Kidney epithelial cell (primary cell): ENCODE measurements at regions not wholly inside any gene's neighbourhood (a gene's known extent, or its start where the extent isn't known, plus 50 kb on each side); places are given as distances from the start of the nearest gene placed in this dataset.
"Not testable (repeated sequence)": the region's sequence is repeated elsewhere in the genome, so short reads cannot be mapped to it uniquely, and the experiment has no call there.

Experiments
- DNase-seq: peaks from one replicate; pipeline ENCODE4 v3.0.0-alpha.2; 2010; ENCODE audit warnings: low read depth
- H3K27me3 ChIP-seq: 2 replicates; pipeline ENCODE4 v1.6.0; 2011; ENCODE audit warnings: low read length; ENCODE audit not compliant: control insufficient read depth, insufficient read depth
- H3K36me3 ChIP-seq: 2 replicates; pipeline ENCODE4 v1.5.1; 2011; ENCODE audit warnings: low read length; ENCODE audit not compliant: control insufficient read depth, insufficient read depth
- H3K4me3 ChIP-seq: 2 replicates; pipeline ENCODE4 v1.5.1; 2011; ENCODE audit warnings: low read depth, mild to moderate bottlenecking, control low read depth, low read length
- TF ChIP-seq, protein P1 (sequence below): IDR thresholded peaks from 2 replicates; pipeline ENCODE4 v1.5.1; 2011; ENCODE audit warnings: mild to moderate bottlenecking, moderate library complexity, low read length, control low read depth, inconsistent platforms; ENCODE audit not compliant: insufficient read depth, poor library complexity, severe bottlenecking

DNA sequence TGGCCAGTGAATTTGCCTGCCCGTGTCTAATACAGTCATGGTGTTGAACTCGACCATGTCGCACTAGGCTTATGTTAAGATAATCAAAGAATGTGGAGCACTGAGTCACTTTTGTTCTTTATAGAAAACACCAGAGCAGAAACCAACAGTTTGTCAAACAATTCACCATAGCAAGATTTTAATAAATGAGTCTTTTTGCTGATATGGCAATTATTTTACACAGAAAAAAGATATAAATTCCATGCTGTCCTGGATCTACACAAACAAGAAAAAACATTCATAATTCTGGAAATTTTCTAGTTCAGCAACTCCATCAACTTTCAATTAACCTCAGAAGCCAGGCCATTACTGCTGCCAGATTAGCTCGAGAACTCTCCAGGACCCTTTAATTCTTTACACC lies 208.9 kb downstream of the ZNF608 start:
- no peak overlapping the region for H3K4me3 ChIP-seq
- TF ChIP-seq, protein P1, sequence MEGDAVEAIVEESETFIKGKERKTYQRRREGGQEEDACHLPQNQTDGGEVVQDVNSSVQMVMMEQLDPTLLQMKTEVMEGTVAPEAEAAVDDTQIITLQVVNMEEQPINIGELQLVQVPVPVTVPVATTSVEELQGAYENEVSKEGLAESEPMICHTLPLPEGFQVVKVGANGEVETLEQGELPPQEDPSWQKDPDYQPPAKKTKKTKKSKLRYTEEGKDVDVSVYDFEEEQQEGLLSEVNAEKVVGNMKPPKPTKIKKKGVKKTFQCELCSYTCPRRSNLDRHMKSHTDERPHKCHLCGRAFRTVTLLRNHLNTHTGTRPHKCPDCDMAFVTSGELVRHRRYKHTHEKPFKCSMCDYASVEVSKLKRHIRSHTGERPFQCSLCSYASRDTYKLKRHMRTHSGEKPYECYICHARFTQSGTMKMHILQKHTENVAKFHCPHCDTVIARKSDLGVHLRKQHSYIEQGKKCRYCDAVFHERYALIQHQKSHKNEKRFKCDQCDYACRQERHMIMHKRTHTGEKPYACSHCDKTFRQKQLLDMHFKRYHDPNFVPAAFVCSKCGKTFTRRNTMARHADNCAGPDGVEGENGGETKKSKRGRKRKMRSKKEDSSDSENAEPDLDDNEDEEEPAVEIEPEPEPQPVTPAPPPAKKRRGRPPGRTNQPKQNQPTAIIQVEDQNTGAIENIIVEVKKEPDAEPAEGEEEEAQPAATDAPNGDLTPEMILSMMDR = no peak
- no peak for DNase-seq
- no peaks in the 10 kb centered on the region for H3K36me3 ChIP-seq
- no peaks in the 10 kb centered on the region for H3K27me3 ChIP-seq

DNA sequence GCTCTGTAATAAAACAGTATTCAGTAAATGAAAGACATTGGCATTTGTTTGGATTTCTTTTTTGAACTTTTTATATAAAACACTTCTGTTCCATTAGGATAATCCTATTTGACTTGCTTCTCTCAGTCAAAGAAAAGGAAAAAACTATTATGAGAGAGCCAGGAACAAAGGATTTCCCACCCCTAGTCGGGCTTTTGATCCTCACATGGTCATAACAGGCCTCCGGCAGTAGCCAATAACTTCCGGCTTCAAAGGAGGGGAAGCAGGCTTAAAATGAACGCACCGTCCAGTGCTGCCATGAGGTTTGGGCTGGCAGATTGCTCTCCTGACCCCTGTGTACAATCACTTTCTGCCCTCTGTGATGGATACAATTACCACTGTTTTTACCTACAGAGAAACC lies 209.3 kb downstream of the ZNF608 start:
- no peaks in the 10 kb centered on the region for H3K36me3 ChIP-seq
- H3K27me3 ChIP-seq = no peaks in the 10 kb centered on the region
- TF ChIP-seq, protein P1 = no peak
- DNase-seq = no peak
- H3K4me3 ChIP-seq = no peak overlapping the region

DNA sequence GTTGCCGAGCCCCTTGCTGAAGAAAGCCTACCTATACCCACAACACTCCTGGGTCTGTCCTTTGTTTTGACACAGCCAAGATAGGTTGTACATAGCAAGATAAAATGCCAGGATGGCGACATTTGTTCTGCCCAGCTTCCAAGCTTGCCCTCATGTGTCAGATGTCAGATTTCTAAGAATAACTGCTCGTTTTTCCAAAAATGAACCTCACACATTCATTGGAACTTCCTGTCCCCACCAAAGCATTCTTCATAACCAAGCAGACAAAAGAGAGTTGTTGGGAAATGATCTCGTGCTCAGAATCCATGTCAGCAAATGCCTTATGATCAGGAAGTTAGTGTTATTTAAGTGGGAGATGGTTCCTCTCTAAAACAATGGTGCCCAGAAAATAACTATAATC lies 210.1 kb downstream of the ZNF608 start:
- no peak for DNase-seq
- H3K27me3 ChIP-seq = no peaks in the 10 kb centered on the region
- H3K4me3 ChIP-seq = no peak overlapping the region
- TF ChIP-seq, protein P1 = no peak
- H3K36me3 ChIP-seq = no peaks in the 10 kb centered on the region

DNA sequence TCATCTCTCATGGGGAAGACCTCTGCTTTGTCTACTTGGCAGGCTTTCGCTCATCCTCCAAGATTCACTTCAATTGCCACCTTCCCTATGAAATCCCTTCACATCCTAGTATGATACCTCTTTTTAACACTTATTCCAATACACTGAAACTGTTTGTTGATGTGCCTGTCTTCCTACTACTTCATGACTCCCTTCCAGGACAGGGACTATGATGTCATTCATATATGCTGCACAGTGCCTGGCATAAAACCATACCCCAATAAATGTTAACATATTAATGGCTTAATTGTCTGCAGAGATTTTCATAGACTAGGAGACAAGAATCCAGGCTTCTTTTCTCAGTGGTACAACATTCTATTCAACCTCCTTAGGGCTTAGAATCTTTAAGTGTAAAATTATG lies 215.5 kb downstream of the ZNF608 start:
- H3K27me3 ChIP-seq = no peaks in the 10 kb centered on the region
- TF ChIP-seq, protein P1 = no peak
- no peaks in the 10 kb centered on the region for H3K36me3 ChIP-seq
- H3K4me3 ChIP-seq = no peak overlapping the region
- no peak for DNase-seq

DNA sequence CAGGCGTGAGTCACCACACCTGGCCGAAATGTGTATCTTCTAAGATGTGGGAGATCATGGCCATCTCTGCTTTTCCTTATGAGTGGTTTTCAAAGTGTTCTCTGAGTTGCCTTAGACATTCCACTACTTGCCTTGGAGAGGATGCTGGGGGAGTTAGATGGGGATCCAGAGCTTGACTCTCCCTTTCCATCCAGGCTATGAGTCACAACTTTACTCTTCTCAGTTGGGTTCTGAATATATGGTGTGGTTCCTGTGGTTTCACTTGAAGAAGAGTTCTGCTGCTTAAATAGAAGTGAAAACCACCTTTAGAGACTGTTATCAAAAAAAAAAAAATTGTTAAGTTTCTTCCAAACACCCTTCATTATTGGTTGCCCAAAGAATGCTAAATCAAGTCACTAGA lies 217.6 kb downstream of the ZNF608 start:
- no peaks in the 10 kb centered on the region for H3K27me3 ChIP-seq
- no peaks in the 10 kb centered on the region for H3K36me3 ChIP-seq
- TF ChIP-seq, protein P1 = no peak
- DNase-seq = no peak
- no peak overlapping the region for H3K4me3 ChIP-seq

DNA sequence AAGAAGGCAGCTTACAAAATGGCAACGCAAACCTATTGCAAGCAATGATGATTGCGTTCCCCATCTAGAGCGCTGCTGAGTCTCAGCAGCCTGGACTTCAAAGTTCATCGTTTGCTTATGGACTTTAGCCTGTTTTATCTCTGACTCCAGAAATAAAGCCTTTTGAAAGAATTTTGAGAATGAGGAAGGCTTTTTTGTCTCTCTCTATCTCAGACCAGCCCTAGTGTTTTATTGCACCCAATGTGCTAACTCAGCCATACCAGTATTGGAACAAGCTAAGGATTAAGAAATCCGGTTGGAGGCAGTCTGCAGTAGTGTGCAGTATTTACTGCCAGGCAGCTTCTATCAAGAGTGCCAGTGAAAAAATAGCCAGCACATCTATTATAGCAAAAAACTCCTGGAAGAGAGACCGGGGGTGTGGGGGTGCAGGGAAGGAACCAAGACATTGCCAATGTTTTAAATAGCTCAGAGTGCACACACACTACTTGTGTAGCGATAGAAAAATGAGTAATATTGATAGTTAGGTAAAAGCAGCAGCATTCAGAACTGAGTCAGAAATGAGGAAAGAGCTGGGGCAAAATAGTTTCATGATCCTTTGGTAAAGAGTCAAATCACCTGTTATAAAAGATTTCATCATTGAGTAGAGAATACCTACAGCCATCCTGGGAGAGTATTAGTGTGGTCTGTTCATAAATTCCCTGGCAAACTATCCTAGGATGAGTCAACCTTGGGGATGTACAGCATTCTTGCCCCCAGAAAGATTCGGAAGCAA lies 219.0 kb downstream of the ZNF608 start:
- DNase-seq = no peak
- no peaks in the 10 kb centered on the region for H3K27me3 ChIP-seq
- TF ChIP-seq, protein P1 = no peak
- H3K36me3 ChIP-seq = no peaks in the 10 kb centered on the region
- no peak overlapping the region for H3K4me3 ChIP-seq

DNA sequence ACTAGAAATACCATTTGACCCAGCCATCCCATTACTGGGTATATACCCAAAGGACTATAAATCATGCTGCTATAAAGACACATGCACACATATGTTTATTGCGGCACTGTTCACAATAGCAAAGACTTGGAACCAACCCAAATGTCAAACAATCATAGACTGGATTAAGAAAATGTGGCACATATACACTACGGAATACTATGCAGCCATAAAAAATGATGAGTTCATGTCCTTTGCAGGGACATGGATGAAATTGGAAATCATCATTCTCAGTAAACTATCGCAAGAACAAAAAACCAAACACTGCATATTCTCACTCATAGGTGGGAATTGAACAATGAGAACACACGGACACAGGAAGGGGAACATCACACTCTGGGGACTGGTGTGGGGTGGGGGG lies 220.4 kb downstream of the ZNF608 start:
- not testable (repeated sequence) for H3K36me3 ChIP-seq, H3K4me3 ChIP-seq, H3K27me3 ChIP-seq, DNase-seq
